ENCODE measurements at regions not wholly inside any gene's neighbourhood (a gene's known extent, or its start where the extent isn't known, plus 50 kb on each side); places are given as distances from the start of the nearest gene placed in this dataset.

DNA sequence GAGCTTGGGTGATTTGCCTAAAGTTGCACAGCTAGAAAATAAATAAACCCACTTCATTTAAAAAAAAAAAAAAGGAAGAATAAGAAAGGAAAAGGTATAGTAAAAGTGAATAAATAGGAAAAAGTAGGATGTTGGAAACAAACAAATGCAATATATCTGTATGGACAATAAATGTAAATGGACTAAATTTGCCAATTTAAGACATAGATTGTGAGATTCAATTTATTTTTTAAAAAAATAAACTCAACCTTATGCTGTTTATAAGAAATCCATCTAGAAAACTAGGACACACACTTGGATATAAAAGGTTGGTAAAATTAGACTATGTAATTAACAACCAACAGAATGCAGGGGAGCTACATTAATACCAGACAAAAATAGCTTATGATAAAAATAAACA, 300.0 kb downstream of the AJAP1 start:
- CTCF ChIA-PET: no interaction called here
- POLR2A ChIA-PET: no interaction called here
- Histone ChIP-seq H3K9me3 (ENCODE audit: control extremely low read depth in 1 of 5, control insufficient read depth in 4 of 5, insufficient read depth in 2 of 5, low read depth in 1 of 5, low read length in 4 of 5) (peaks cover 0 to 9% (median 4%) of the 10 kb centered on the region in 5 experiments), H3K4me1 (ENCODE audit: control extremely low read depth in 1 of 4, control insufficient read depth in 4 of 4, insufficient read depth in 4 of 4, low read length in 3 of 4) (no peaks in the 10 kb centered on the region), H3K27me3 (replicated peaks in 2 of 5; ENCODE audit: control insufficient read depth in 4 of 5, insufficient read depth in 5 of 5, low read length in 4 of 5) (no peaks in the 10 kb centered on the region), H3K27ac (ENCODE audit: insufficient read depth in 1 of 2, low read depth in 1 of 2, low read length in 2 of 2, poor library complexity in 1 of 2, severe bottlenecking in 2 of 2) (no peak overlapping the region), H3K4me3 (ENCODE audit: control insufficient read depth in 1 of 7, extremely low read depth in 1 of 7, insufficient read depth in 4 of 7, low read depth in 2 of 7, low read length in 6 of 7) (no peak overlapping the region), H3K36me3 (ENCODE audit: control insufficient read depth in 4 of 4, insufficient read depth in 4 of 4, low read length in 3 of 4) (no peaks in the 10 kb centered on the region)
- no peak for DNase-seq

DNA sequence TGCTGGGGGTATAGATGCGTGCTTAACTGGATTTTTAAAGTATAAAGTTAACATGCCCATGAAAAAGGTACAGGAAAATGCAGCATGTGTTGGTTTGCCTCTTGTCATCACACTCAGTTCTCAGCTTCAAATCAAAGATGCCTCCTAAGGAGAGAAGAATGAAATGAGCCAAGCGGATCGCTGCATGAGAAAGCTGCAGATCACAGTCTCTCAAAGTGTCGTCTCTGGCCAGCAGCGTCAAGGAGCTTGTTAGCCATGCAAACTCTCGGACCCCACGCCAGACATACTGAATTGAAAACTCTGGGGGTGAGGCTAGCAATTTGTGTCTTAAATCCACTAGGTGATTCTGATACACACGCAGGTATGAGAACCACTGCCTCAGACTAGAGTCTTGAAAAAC, 297.2 kb downstream of the AJAP1 start:
- Histone ChIP-seq H3K4me1 (ENCODE audit: control extremely low read depth in 1 of 4, control insufficient read depth in 4 of 4, insufficient read depth in 4 of 4, low read length in 3 of 4) (no peaks in the 10 kb centered on the region), H3K27me3 (replicated peaks in 2 of 5; ENCODE audit: control insufficient read depth in 4 of 5, insufficient read depth in 5 of 5, low read length in 4 of 5) (no peaks in the 10 kb centered on the region), H3K9me3 (ENCODE audit: control extremely low read depth in 1 of 5, control insufficient read depth in 4 of 5, insufficient read depth in 2 of 5, low read depth in 1 of 5, low read length in 4 of 5) (peaks cover 0 to 10% (median 4%) of the 10 kb centered on the region in 5 experiments), H3K4me3 (ENCODE audit: control insufficient read depth in 1 of 7, extremely low read depth in 1 of 7, insufficient read depth in 4 of 7, low read depth in 2 of 7, low read length in 6 of 7) (no peak overlapping the region), H3K36me3 (ENCODE audit: control insufficient read depth in 4 of 4, insufficient read depth in 4 of 4, low read length in 3 of 4) (no peaks in the 10 kb centered on the region), H3K27ac (ENCODE audit: insufficient read depth in 1 of 2, low read depth in 1 of 2, low read length in 2 of 2, poor library complexity in 1 of 2, severe bottlenecking in 2 of 2) (no peak overlapping the region)
- POLR2A ChIA-PET: no interaction called here
- no peak for DNase-seq
- CTCF ChIA-PET: no interaction called here
- WGBS (ENCODE audit: insufficient coverage): 87% methylated on average over 8 of the region's 8 CpGs

DNA sequence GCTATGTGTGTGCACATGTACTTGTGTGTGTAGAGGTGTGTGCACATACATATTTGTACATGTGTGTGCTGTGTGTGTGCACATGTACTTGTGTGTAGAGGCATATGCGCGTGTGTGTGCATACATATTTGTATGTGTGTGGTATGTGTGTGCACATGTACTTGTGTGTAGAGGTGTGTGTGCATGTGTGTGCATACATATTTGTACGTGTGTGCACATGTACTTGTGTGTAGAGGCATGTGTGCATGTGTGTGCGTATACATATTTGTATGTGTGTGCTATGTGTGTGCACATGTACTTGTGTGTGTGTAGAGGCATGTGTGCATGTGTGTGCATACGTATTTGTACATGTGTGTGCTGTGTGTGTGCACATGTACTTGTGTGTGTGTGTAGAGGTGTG, 291.9 kb downstream of the AJAP1 start:
- no peak overlapping the region for H3K4me3 ChIP-seq (ENCODE audit: control insufficient read depth in 1 of 7, extremely low read depth in 1 of 7, insufficient read depth in 4 of 7, low read depth in 2 of 7, low read length in 6 of 7)
- 100% methylated on average over 3 of the region's 5 CpGs for WGBS (ENCODE audit: insufficient coverage)
- no peaks in the 10 kb centered on the region for H3K27me3 ChIP-seq (replicated peaks in 2 of 5; ENCODE audit: control insufficient read depth in 4 of 5, insufficient read depth in 5 of 5, low read length in 4 of 5)
- H3K36me3 ChIP-seq (ENCODE audit: control insufficient read depth in 4 of 4, insufficient read depth in 4 of 4, low read length in 3 of 4): no peaks in the 10 kb centered on the region
- ChIA-PET POLR2A (no interaction called here), CTCF (no interaction called here)
- no peak for DNase-seq
- no peak overlapping the region for H3K27ac ChIP-seq (ENCODE audit: insufficient read depth in 1 of 2, low read depth in 1 of 2, low read length in 2 of 2, poor library complexity in 1 of 2, severe bottlenecking in 2 of 2)
- H3K4me1 ChIP-seq (ENCODE audit: control extremely low read depth in 1 of 4, control insufficient read depth in 4 of 4, insufficient read depth in 4 of 4, low read length in 3 of 4): no peaks in the 10 kb centered on the region
- peaks cover 0 to 7% (median 0%) of the 10 kb centered on the region in 5 experiments for H3K9me3 ChIP-seq (ENCODE audit: control extremely low read depth in 1 of 5, control insufficient read depth in 4 of 5, insufficient read depth in 2 of 5, low read depth in 1 of 5, low read length in 4 of 5)

DNA sequence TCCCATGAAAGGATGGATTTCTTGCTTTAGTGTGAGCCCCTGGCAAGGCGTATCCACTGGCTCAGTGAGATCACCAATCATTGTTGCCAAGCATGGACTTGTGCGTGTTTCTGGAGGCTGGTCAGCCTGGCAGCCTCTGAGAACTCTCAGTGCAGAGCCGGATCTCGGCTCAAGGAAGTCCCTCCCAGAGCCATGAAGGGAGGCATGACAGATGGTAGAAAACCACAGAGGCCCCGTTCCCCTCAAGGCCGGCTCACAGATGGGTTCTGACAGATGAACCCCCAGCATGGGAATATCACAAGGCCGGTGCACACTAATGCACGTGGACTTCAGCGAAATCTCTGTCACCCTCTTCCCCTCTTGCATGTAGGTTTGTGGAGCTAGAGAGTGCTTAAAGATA, 290.5 kb downstream of the AJAP1 start:
- Histone ChIP-seq H3K36me3 (ENCODE audit: control insufficient read depth in 4 of 4, insufficient read depth in 4 of 4, low read length in 3 of 4) (no peaks in the 10 kb centered on the region), H3K4me1 (ENCODE audit: control extremely low read depth in 1 of 4, control insufficient read depth in 4 of 4, insufficient read depth in 4 of 4, low read length in 3 of 4) (no peaks in the 10 kb centered on the region), H3K27ac (ENCODE audit: insufficient read depth in 1 of 2, low read depth in 1 of 2, low read length in 2 of 2, poor library complexity in 1 of 2, severe bottlenecking in 2 of 2) (no peak overlapping the region), H3K4me3 (ENCODE audit: control insufficient read depth in 1 of 7, extremely low read depth in 1 of 7, insufficient read depth in 4 of 7, low read depth in 2 of 7, low read length in 6 of 7) (no peak overlapping the region), H3K27me3 (replicated peaks in 2 of 5; ENCODE audit: control insufficient read depth in 4 of 5, insufficient read depth in 5 of 5, low read length in 4 of 5) (no peaks in the 10 kb centered on the region), H3K9me3 (ENCODE audit: control extremely low read depth in 1 of 5, control insufficient read depth in 4 of 5, insufficient read depth in 2 of 5, low read depth in 1 of 5, low read length in 4 of 5) (peaks cover 0 to 7% (median 4%) of the 10 kb centered on the region in 5 experiments)
- ChIA-PET POLR2A (no interaction called here), CTCF (no interaction called here)
- DNase-seq: no peak
- WGBS (ENCODE audit: insufficient coverage): 81% methylated on average over 6 of the region's 9 CpGs

DNA sequence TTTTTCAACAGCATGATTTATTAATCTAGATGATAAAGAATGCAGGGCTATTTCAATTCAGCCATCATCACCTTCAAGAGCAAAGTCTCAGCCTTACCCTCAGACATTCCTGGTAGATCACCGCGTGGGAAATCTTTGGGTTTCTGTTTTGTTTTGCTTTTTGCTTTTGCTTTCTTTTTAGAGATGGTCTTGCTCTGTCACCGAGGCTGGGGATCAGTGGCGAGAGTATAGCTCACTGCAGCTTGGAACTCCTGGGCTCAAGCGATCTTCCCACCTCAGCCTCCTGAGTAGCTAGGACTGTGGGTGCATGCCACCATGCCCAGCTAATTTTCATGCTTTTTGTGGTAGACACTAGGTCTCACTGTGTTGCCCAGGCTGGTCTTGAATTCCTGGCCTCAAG, 289.7 kb downstream of the AJAP1 start:
- Histone ChIP-seq H3K36me3 (ENCODE audit: control insufficient read depth in 4 of 4, insufficient read depth in 4 of 4, low read length in 3 of 4) (no peaks in the 10 kb centered on the region), H3K27ac (ENCODE audit: insufficient read depth in 1 of 2, low read depth in 1 of 2, low read length in 2 of 2, poor library complexity in 1 of 2, severe bottlenecking in 2 of 2) (no peak overlapping the region), H3K9me3 (ENCODE audit: control extremely low read depth in 1 of 5, control insufficient read depth in 4 of 5, insufficient read depth in 2 of 5, low read depth in 1 of 5, low read length in 4 of 5) (peaks cover 0 to 7% (median 4%) of the 10 kb centered on the region in 5 experiments), H3K4me1 (ENCODE audit: control extremely low read depth in 1 of 4, control insufficient read depth in 4 of 4, insufficient read depth in 4 of 4, low read length in 3 of 4) (no peaks in the 10 kb centered on the region), H3K27me3 (replicated peaks in 2 of 5; ENCODE audit: control insufficient read depth in 4 of 5, insufficient read depth in 5 of 5, low read length in 4 of 5) (no peaks in the 10 kb centered on the region), H3K4me3 (ENCODE audit: control insufficient read depth in 1 of 7, extremely low read depth in 1 of 7, insufficient read depth in 4 of 7, low read depth in 2 of 7, low read length in 6 of 7) (no peak overlapping the region)
- no peak for DNase-seq
- POLR2A ChIA-PET: no interaction called here
- WGBS (ENCODE audit: insufficient coverage): 86% methylated on average over 3 of the region's 5 CpGs
- CTCF ChIA-PET: no interaction called here

DNA sequence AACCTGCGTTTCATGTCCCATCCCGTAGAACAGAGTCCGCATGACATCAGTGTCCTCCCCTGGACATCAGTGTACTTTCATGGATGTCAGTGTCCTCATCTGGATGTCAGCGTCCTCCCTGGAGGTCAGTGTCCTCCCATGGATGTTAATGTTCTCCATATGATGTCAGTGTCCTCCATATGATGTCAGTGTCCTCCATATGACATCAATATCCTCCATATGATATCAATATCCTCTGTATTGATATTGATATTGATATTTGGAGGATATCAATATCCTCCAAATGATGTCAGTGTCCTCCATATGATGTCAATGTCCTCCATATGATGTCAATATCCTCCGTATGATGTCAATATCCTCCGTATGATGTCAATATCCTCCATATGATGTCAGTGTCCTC, 284.9 kb downstream of the AJAP1 start:
- CTCF ChIA-PET: no interaction called here

DNA sequence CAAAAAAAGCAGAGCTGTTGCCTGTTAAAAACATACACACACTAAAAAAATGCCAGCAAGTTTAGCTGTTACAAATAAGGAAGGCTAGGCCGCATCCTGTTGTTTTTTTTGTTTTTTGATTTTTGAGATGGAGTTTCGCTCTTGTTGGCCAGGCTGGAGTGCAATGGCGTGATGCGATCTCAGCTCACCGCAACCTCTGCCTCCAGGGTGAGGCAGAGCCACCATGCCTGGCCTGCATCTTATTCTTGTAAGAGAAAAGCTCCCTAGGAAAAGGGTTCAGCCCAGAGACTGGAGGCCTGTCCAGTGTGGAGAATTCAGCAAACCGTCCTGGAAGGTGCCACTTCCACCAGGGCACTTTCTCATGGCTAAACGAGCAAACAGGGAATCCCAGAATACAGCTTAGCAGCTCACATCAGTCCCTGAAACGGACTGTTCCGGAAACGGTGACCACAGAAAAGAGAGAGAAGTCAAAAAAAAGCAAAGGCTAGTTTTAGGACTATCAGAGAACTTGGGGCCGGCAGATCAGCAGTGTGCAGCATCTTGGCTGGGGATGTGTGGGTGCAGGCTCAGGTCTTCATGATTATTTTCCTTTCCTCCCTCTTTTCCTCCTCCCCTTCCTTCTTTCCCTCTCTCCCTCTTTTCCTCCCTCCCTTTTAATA, 283.6 kb downstream of the AJAP1 start:
- CTCF ChIA-PET: no interaction called here

More for the DNA sequence above, 284.9 kb downstream of the AJAP1 start:
- H3K4me3 ChIP-seq (ENCODE audit: control insufficient read depth in 1 of 7, extremely low read depth in 1 of 7, insufficient read depth in 4 of 7, low read depth in 2 of 7, low read length in 6 of 7): no peak overlapping the region
- H3K9me3 ChIP-seq (ENCODE audit: control extremely low read depth in 1 of 5, control insufficient read depth in 4 of 5, insufficient read depth in 2 of 5, low read depth in 1 of 5, low read length in 4 of 5): peaks cover 0 to 6% (median 4%) of the 10 kb centered on the region in 5 experiments
- POLR2A ChIA-PET: no interaction called here
- H3K27me3 ChIP-seq (replicated peaks in 2 of 5; ENCODE audit: control insufficient read depth in 4 of 5, insufficient read depth in 5 of 5, low read length in 4 of 5): peaks cover 0 to 2% (median 0%) of the 10 kb centered on the region in 5 experiments
- H3K27ac ChIP-seq (ENCODE audit: insufficient read depth in 1 of 2, low read depth in 1 of 2, low read length in 2 of 2, poor library complexity in 1 of 2, severe bottlenecking in 2 of 2): no peak overlapping the region
- no peaks in the 10 kb centered on the region for H3K4me1 ChIP-seq (ENCODE audit: control extremely low read depth in 1 of 4, control insufficient read depth in 4 of 4, insufficient read depth in 4 of 4, low read length in 3 of 4)
- no peak for DNase-seq
- WGBS (ENCODE audit: insufficient coverage): 71% methylated on average over 5 of the region's 6 CpGs
- H3K36me3 ChIP-seq (ENCODE audit: control insufficient read depth in 4 of 4, insufficient read depth in 4 of 4, low read length in 3 of 4): no peaks in the 10 kb centered on the region

More for the DNA sequence above, 283.6 kb downstream of the AJAP1 start:
- POLR2A ChIA-PET: no interaction called here
- peaks cover 0 to 6% (median 4%) of the 10 kb centered on the region in 5 experiments for H3K9me3 ChIP-seq (ENCODE audit: control extremely low read depth in 1 of 5, control insufficient read depth in 4 of 5, insufficient read depth in 2 of 5, low read depth in 1 of 5, low read length in 4 of 5)
- no peak overlapping the region for H3K4me3 ChIP-seq (ENCODE audit: control insufficient read depth in 1 of 7, extremely low read depth in 1 of 7, insufficient read depth in 4 of 7, low read depth in 2 of 7, low read length in 6 of 7)
- H3K27ac ChIP-seq (ENCODE audit: insufficient read depth in 1 of 2, low read depth in 1 of 2, low read length in 2 of 2, poor library complexity in 1 of 2, severe bottlenecking in 2 of 2): no peak overlapping the region
- DNase-seq: no peak
- no peaks in the 10 kb centered on the region for H3K4me1 ChIP-seq (ENCODE audit: control extremely low read depth in 1 of 4, control insufficient read depth in 4 of 4, insufficient read depth in 4 of 4, low read length in 3 of 4)
- H3K27me3 ChIP-seq (replicated peaks in 2 of 5; ENCODE audit: control insufficient read depth in 4 of 5, insufficient read depth in 5 of 5, low read length in 4 of 5): peaks cover 0 to 2% (median 0%) of the 10 kb centered on the region in 5 experiments
- H3K36me3 ChIP-seq (ENCODE audit: control insufficient read depth in 4 of 4, insufficient read depth in 4 of 4, low read length in 3 of 4): no peaks in the 10 kb centered on the region
- WGBS (ENCODE audit: insufficient coverage): 95% methylated on average over 9 of the region's 11 CpGs
